IPS-15b (cell line): ENCODE measurements at regions not wholly inside any gene's neighbourhood (a gene's known extent, or its start where the extent isn't known, plus 50 kb on each side); places are given as distances from the start of the nearest gene placed in this dataset.

Experiments used
- H3K27me3 ChIP-seq: one replicate; pipeline ENCODE4 v1.6.1; 2013; ENCODE audit warnings: low read length; ENCODE audit not compliant: control insufficient read depth, insufficient read depth
- H3K36me3 ChIP-seq: one replicate; pipeline ENCODE4 v1.6.1; 2013; ENCODE audit warnings: low read length; ENCODE audit not compliant: control insufficient read depth, insufficient read depth
- H3K4me1 ChIP-seq: one replicate; pipeline ENCODE4 v1.6.1; 2013; ENCODE audit warnings: mild to moderate bottlenecking, low read length; ENCODE audit not compliant: control insufficient read depth, insufficient read depth
- H3K4me3 ChIP-seq: one replicate; pipeline ENCODE4 v1.5.1; 2013; ENCODE audit warnings: low read depth, low read length
- H3K9ac ChIP-seq: one replicate; pipeline ENCODE4 v1.6.1; 2013; ENCODE audit warnings: low read depth, mild to moderate bottlenecking, low read length
- H3K9me3 ChIP-seq: one replicate; pipeline ENCODE4 v1.6.1; 2013; ENCODE audit warnings: mild to moderate bottlenecking, low read length; ENCODE audit not compliant: control insufficient read depth, insufficient read depth

DNA sequence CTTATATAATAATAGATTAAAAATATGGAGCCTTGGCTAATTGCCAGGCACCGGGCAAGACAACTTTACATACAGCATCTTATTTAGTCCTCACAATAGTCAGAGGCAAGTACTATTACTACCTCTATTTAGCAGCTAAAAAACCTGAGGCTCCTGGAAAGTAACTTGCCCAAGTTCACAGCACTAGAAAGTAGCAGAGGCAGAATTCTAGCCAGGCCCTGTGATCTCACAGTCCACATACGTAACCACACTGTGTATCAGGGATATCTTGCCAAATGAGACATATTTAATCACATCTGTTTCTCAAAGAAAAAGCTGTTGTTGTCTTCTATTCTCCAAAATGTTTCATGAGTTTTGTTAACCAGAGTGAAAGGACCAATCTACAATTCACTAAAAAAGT lies 378.5 kb downstream of the PLPP3 start:
- H3K36me3 ChIP-seq, result no peaks in the 10 kb centered on the region
- no peaks in the 10 kb centered on the region for H3K27me3 ChIP-seq
- no peaks in the 10 kb centered on the region for H3K9me3 ChIP-seq
- no peak overlapping the region for H3K9ac ChIP-seq
- no peak overlapping the region for H3K4me3 ChIP-seq
- peaks cover 5% of the 10 kb centered on the region for H3K4me1 ChIP-seq

DNA sequence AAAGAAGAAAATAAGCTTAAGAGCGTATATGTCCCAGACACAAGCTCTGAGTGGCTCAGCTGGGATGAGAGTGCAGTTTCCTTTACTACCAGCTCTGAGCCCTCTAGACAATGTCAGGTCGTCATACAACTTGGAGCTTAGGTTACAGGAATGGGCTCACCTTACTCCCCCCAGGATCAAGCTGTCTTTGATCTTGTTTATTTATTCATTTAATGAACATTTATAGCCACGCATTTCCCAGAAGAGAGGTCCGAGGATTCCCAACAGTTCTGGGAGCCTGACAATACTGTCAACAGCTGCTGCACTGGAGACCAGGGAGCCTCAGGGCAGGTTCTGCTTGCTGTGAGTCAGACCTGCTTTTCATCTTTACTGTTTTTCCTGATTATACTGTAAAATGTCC lies 378.9 kb downstream of the PLPP3 start:
- Histone ChIP-seq H3K9me3 (no peaks in the 10 kb centered on the region), H3K9ac (no peak overlapping the region), H3K27me3 (no peaks in the 10 kb centered on the region), H3K36me3 (no peaks in the 10 kb centered on the region), H3K4me1 (peaks cover 5% of the 10 kb centered on the region), H3K4me3 (no peak overlapping the region)

DNA sequence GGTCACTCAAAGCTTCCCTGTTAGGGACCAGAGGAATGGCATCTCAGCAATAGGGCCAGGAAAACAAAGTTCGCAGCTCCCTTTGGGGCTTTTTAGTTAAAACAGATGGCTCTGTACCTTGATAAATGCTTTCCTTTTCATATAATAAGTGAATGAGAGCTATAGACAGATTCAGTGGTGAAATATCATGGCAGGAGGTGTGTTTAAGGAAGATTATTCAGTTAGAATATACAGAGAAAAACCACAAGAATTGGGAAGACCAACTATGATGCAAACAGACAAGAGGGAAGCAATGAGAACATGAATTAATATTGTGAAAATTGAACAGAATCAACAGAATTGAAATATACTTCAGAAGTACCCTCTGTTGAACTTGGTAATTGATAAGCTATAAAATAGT lies 379.4 kb downstream of the PLPP3 start:
- H3K27me3 ChIP-seq, result no peaks in the 10 kb centered on the region
- no peak overlapping the region for H3K9ac ChIP-seq
- H3K36me3 ChIP-seq, result no peaks in the 10 kb centered on the region
- H3K4me1 ChIP-seq, result peaks cover 5% of the 10 kb centered on the region
- no peak overlapping the region for H3K4me3 ChIP-seq
- no peaks in the 10 kb centered on the region for H3K9me3 ChIP-seq

DNA sequence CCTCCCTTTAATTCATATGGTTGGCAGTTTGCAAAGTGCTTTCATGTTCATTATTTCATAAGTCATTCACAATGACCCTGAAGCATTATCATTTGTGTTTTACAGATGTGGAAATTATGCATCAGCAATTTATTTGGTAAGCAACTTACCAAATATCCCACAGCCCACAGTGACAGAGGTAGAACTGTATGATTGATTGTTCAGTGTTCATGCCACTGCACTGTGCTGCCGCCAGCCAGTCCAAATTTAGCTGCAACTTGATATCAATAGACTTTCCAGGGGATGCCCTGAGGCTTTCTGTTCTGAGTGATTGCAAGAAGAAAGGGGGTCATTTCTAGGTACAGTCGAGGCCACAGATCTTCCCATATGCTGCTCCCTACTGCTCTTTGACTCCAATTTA lies 380.3 kb downstream of the PLPP3 start:
- Histone ChIP-seq H3K4me1 (peaks cover 5% of the 10 kb centered on the region), H3K36me3 (no peaks in the 10 kb centered on the region), H3K4me3 (no peak overlapping the region), H3K9me3 (no peaks in the 10 kb centered on the region), H3K9ac (no peak overlapping the region), H3K27me3 (no peaks in the 10 kb centered on the region)

DNA sequence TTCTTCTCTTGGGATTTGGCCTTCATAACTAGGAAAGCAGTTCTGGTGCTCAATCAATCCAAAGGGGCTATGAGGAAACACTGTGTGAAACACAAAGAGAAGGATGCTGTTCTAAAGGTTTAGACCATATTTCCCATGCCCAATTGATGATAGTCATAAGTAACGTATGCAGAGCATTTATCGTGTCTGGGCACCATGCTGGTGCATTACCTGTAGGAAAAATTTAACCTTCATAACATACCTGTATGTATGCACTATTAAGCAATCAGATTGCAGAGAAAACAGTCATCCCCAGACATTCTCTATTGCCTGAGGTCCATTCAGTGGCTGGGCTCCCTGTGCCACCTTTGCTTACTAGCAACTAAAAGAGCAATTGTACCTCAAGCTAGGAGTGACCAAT lies 381.4 kb downstream of the PLPP3 start:
- H3K4me1 ChIP-seq, result peaks cover 5% of the 10 kb centered on the region
- H3K9ac ChIP-seq, result no peak overlapping the region
- H3K9me3 ChIP-seq, result no peaks in the 10 kb centered on the region
- H3K36me3 ChIP-seq, result no peaks in the 10 kb centered on the region
- no peak overlapping the region for H3K4me3 ChIP-seq
- H3K27me3 ChIP-seq, result no peaks in the 10 kb centered on the region

DNA sequence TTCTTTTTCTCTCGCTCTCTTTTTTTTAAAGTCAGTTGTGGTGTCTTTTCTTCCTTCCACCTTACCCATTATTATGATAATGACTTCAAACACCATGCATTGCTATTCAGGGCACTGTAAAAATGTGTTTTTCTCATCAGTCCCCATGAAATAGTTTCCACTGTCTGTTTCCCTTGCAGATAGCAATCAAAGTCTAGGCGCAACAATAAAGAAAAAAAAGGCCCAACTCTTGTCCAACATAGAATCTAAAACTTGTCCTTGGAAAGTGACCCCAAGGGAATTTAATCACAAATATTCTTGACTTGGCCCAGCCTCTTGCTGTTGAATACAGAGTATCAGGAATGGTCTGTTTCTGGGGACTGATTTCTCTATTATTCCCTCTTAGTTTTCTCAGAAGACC lies 382.5 kb downstream of the PLPP3 start:
- Histone ChIP-seq H3K4me1 (peaks cover 5% of the 10 kb centered on the region), H3K9me3 (no peaks in the 10 kb centered on the region), H3K4me3 (no peak overlapping the region), H3K9ac (no peak overlapping the region), H3K36me3 (no peaks in the 10 kb centered on the region), H3K27me3 (no peaks in the 10 kb centered on the region)

DNA sequence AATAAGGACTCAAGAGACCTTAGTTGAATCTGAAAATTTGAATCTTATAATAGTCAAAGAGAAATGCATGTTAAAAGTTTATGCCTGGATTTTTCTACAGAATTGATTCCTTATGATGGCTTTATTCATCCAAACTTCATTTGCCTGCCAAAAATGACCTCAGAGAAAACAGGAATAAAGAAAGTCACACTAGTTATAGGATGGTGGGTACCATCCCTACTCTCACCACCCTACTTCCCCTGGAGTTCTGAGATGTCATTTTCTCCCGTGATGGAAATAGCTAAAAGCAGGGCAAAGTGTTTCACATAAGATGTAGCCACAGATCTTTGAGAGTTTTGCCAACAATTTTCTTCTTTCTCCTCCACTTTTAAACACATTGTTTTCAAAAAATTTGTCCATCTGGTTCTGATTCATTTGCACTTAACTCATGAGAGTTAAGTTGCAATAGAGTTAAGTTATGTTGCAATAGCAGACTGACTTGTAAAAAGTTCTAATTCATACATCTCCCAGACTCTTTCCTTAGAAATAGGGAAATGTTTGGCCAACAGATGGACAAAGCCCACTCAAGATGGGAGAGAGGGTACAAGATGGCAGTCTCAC lies 384.6 kb downstream of the PLPP3 start:
- Histone ChIP-seq H3K9me3 (no peaks in the 10 kb centered on the region), H3K36me3 (no peaks in the 10 kb centered on the region), H3K4me3 (no peak overlapping the region), H3K9ac (no peak overlapping the region), H3K27me3 (no peaks in the 10 kb centered on the region), H3K4me1 (peaks cover 5% of the 10 kb centered on the region)

DNA sequence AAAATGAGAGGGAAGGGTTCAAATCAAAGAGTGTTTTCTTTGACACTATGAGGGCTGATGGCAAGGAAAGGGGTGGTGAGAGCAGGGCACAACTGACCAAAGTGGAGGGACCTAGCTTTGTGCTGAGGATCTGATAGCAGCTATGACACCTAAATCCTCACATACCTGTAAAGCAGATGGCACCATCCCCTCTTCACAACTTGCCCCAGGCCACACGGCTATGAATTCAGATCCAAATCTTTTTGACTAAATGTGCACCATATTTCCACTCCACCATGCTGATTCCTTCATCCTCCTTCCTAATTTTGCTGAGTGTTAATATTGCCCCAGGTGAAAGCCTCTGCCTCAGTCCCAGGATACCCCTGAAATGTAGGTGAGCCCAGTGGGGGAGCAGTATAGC lies 385.7 kb downstream of the PLPP3 start:
- H3K4me1 ChIP-seq, result peaks cover 15% of the 10 kb centered on the region
- no peak overlapping the region for H3K9ac ChIP-seq
- no peaks in the 10 kb centered on the region for H3K27me3 ChIP-seq
- H3K9me3 ChIP-seq, result no peaks in the 10 kb centered on the region
- H3K4me3 ChIP-seq, result no peak overlapping the region
- H3K36me3 ChIP-seq, result no peaks in the 10 kb centered on the region

DNA sequence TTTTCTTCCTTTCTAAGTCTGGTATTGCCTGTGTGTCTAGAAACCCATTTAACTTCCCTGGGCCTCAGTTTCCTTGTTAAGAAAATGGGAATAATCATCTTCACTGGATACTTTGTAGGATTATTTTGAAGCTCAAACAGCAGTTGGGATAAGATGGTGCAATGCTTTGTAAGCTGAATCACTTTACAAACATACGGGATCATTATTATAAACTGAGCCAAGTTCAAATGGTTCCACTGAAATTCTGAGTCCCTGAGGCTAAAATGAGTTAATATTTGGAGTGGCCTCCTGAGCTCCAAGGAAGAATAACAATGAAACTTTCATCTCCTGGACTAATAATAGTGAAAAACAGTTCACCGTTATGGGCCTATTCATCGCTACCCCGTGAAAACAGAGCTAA lies 388.0 kb downstream of the PLPP3 start:
- Histone ChIP-seq H3K27me3 (no peaks in the 10 kb centered on the region), H3K4me1 (peaks cover 10% of the 10 kb centered on the region), H3K9me3 (no peaks in the 10 kb centered on the region), H3K9ac (no peak overlapping the region), H3K4me3 (no peak overlapping the region), H3K36me3 (no peaks in the 10 kb centered on the region)

DNA sequence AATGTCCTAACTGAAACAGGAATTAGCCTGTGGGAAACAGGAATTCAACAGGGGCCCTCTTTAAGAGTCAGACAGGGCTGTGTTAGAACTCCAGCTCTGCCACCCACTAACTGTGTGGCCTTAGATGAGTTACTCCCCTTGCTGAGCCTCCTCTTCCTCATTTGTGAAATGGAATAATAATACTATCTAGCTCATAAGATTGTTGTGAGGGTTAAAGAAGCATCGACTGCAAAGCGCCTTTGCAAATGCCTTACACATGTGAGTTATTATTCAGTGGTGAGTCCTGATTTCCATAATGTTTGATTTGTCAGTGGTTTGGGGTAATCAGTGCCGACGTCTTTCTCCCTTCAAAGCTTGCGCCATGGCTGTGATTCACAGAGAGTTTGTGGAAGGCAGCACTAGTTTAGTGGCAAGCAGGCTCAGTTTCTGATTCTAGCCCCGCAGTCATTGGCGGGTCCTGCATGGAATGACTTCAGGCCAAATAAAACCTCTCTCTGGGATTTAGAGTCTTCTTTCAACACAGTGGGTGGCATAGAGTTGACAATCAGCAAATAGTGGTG lies 388.5 kb downstream of the PLPP3 start:
- H3K9ac ChIP-seq, result no peak overlapping the region
- no peaks in the 10 kb centered on the region for H3K36me3 ChIP-seq
- no peak overlapping the region for H3K4me3 ChIP-seq
- no peaks in the 10 kb centered on the region for H3K27me3 ChIP-seq
- H3K4me1 ChIP-seq, result peaks cover 10% of the 10 kb centered on the region
- no peaks in the 10 kb centered on the region for H3K9me3 ChIP-seq

DNA sequence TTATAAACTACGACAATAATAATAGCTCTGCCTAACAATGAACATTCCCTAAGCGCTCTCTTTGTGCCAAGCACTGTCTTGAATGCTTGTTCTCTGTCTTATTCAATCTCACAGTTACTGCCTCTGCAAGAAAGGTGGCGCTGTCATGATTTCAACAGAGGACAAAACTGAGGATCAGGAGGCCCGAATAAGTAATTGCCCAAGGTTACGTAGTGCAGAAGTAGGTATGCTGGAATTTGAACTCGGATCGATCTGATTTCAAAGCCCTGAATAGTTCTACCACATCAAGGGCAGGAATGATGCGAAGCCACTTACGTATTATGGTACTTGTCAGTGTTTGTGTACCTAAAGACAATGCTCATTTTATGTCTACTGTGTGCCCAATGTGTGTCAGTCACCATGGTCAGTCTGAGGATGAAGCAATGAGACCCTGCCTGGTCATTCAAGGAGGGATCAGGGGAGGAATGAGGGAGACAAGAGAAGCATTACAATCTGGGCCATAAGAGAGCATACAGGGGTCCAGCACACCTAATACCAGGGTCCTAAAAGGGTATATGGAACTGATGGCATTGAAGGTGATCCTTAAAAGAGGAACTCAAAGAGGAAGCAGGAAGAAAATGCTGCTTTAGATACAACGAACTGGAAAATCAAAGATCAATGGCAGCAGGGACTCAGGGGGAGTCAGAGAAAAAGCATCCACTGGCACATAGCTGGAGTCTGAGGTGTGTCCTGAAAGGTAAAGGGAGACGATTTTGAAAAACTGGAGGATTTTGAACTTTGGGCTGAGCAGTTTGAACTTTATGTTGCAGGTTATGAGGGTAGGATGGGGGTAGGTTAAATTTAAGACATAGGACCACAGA lies 389.2 kb downstream of the PLPP3 start:
- Histone ChIP-seq H3K27me3 (no peaks in the 10 kb centered on the region), H3K9ac (no peak overlapping the region), H3K9me3 (no peaks in the 10 kb centered on the region), H3K4me3 (no peak overlapping the region), H3K36me3 (no peaks in the 10 kb centered on the region), H3K4me1 (peaks cover 10% of the 10 kb centered on the region)

DNA sequence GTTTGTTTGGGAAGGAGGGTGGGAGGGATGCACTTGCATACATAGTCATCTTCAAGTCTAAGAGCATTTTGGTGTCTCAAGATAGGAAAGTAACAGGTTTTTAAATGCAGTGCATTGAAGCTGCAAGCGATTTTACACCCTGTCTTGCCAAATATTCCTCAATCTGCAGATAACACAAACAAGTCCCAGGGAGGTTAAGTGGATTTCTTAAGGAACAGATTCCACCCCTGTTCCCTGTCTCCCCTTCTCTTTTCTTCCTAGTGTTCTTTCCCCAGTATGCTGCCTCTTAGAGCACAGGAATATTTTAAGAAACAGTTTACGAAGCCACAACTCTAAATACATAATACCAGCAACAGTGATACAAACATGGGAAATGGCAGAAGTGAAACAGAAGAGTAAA lies 389.9 kb downstream of the PLPP3 start:
- Histone ChIP-seq H3K27me3 (no peaks in the 10 kb centered on the region), H3K4me3 (no peak overlapping the region), H3K4me1 (peaks cover 10% of the 10 kb centered on the region), H3K36me3 (no peaks in the 10 kb centered on the region), H3K9ac (no peak overlapping the region), H3K9me3 (no peaks in the 10 kb centered on the region)
